HG03060 (cell line): ENCODE measurements at regions not wholly inside any gene's neighbourhood (a gene's known extent, or its start where the extent isn't known, plus 50 kb on each side); places are given as distances from the start of the nearest gene placed in this dataset.

ENCODE experiments used
- ATAC-seq: cut with Tn5 transposase; IDR thresholded peaks from one replicate; pipeline ENCODE4 v1.9.1; 2021; ENCODE audit warnings: low read depth, moderate number of reproducible peaks; ENCODE audit not compliant: unreplicated experiment

- no peak for ATAC-seq
Observed at GRCh38 chr17:53387745-53388144, 435.0 kb upstream of the KIF2B start.

GRCh38 chr17:53353919-53354351 lies 468.8 kb upstream of the KIF2B start:
- no peak for ATAC-seq

GRCh38 chr17:53344778-53345177 lies 477.9 kb upstream of the KIF2B start:
- no peak for ATAC-seq

GRCh38 chr17:53336281-53336680 lies 486.4 kb upstream of the KIF2B start:
- ATAC-seq, result no peak

- no peak for ATAC-seq
Observed at GRCh38 chr17:53335443-53335842, 487.3 kb upstream of the KIF2B start.

GRCh38 chr17:53330756-53331155 lies 492.0 kb upstream of the KIF2B start:
- no peak for ATAC-seq

GRCh38 chr17:53321651-53322050 lies 501.1 kb upstream of the KIF2B start:
- no peak for ATAC-seq

- no peak for ATAC-seq
Observed at GRCh38 chr17:53319947-53320346, 502.8 kb upstream of the KIF2B start.

- no peak for ATAC-seq
Observed at GRCh38 chr17:53316988-53317387, 505.7 kb upstream of the KIF2B start.

GRCh38 chr17:53316073-53316472 lies 506.7 kb upstream of the KIF2B start:
- ATAC-seq, result no peak

GRCh38 chr17:53314521-53314920 lies 508.2 kb upstream of the KIF2B start:
- no peak for ATAC-seq

- ATAC-seq, result no peak
Observed at GRCh38 chr17:53313746-53314145, 509.0 kb upstream of the KIF2B start.

- ATAC-seq, result no peak
Observed at GRCh38 chr17:53278466-53278865, 544.3 kb upstream of the KIF2B start.

GRCh38 chr17:53273126-53273525 lies 549.6 kb upstream of the KIF2B start:
- ATAC-seq, result no peak

- no peak for ATAC-seq
Observed at GRCh38 chr17:53270936-53271335, 551.8 kb upstream of the KIF2B start.

- no peak for ATAC-seq
Observed at GRCh38 chr17:53264730-53265129, 558.0 kb upstream of the KIF2B start.

GRCh38 chr17:53253956-53254597 lies 568.6 kb upstream of the KIF2B start:
- ATAC-seq, result no peak

GRCh38 chr17:53249036-53249435 lies 573.7 kb upstream of the KIF2B start:
- ATAC-seq, result no peak

GRCh38 chr17:53234138-53234537 lies 588.6 kb upstream of the KIF2B start:
- ATAC-seq, result no peak

- ATAC-seq, result no peak
Observed at GRCh38 chr17:53227514-53227913, 595.2 kb upstream of the KIF2B start.

GRCh38 chr17:53227111-53227510 lies 595.6 kb upstream of the KIF2B start:
- no peak for ATAC-seq

- no peak for ATAC-seq
Observed at GRCh38 chr17:53219821-53220220, 602.9 kb upstream of the KIF2B start.

GRCh38 chr17:53218723-53219122 lies 604.0 kb upstream of the KIF2B start:
- ATAC-seq, result no peak
